SK-N-SH (cell line): ENCODE measurements at regions not wholly inside any gene's neighbourhood (a gene's known extent, or its start where the extent isn't known, plus 50 kb on each side); places are given as distances from the start of the nearest gene placed in this dataset.

ENCODE experiments used
- CTCF ChIA-PET: fragments of 300-600, 350-600 bp; formaldehyde crosslinking; extraction: SDS; loops from one replicate; lab custom pipeline; 2021; lab: Yijun Ruan, JAX
- POLR2A ChIA-PET: fragments of 350-600 bp; sonication (Branson Sonifier 250); formaldehyde crosslinking; extraction: SDS; loops from one replicate; lab custom pipeline; 2020; ENCODE audit warnings: antibody characterized with exemption, inconsistent platforms; lab: Yijun Ruan, JAX
- DNase-seq: peaks from one replicate; pipeline ENCODE4 v3.0.0; 2012
- H2AFZ ChIP-seq: fragments of 200-600 bp; sonication (generic); 2 replicates; pipeline ENCODE4 v1.8.1; 2016; ENCODE audit warnings: antibody characterized with exemption, mild to moderate bottlenecking, low read depth
- H3F3A ChIP-seq: fragments of 200-600 bp; sonication (generic); replicated peaks from 2 replicates; pipeline ENCODE3; 2016; ENCODE audit warnings: antibody characterized with exemption, mild to moderate bottlenecking; ENCODE audit not compliant: insufficient read depth
- H3K27ac ChIP-seq, 2 experiments: fragments of 200-500 bp in 1 of 2; fragments of 200-600 bp in 1 of 2; sonication (Bioruptor generic) in 1 of 2; sonication (generic), shearing (Covaris generic) in 1 of 2; 2 replicates each; pipeline versions ENCODE4 v1.5.1 to v1.6.1; 2014 to 2016; ENCODE audit warnings: low read depth in 2 of 2, inconsistent platforms in 1 of 2, low read length in 1 of 2, mild to moderate bottlenecking in 1 of 2, mixed read lengths in 1 of 2
- H3K27me3 ChIP-seq: fragments of 200-600 bp; sonication (generic), shearing (Covaris generic); 2 replicates; pipeline ENCODE4 v1.6.1; 2016; ENCODE audit warnings: mixed run types; ENCODE audit not compliant: insufficient read depth
- H3K36me3 ChIP-seq, 2 experiments: fragments of 200-500 bp in 1 of 2; fragments of 200-600 bp in 1 of 2; sonication (Bioruptor generic) in 1 of 2; sonication (generic) in 1 of 2; replicated peaks in 1 of 2; 2 replicates each; pipeline versions ENCODE3 to v1.5.1; 2014 to 2016; ENCODE audit warnings: low read length in 1 of 2, mild to moderate bottlenecking in 1 of 2; ENCODE audit not compliant: insufficient read depth in 2 of 2, control insufficient read depth in 1 of 2
- H3K4me1 ChIP-seq, 2 experiments: fragments of 200-500 bp in 1 of 2; fragments of 200-600 bp in 1 of 2; sonication (Bioruptor generic) in 1 of 2; sonication (generic), shearing (Covaris generic) in 1 of 2; 2 replicates each; pipeline versions ENCODE4 v1.5.1 to v1.6.1; 2014 to 2016; ENCODE audit warnings: low read depth in 1 of 2, low read length in 1 of 2, mixed run types in 1 of 2; ENCODE audit not compliant: insufficient read depth in 2 of 2, control insufficient read depth in 1 of 2
- H3K4me2 ChIP-seq: fragments of 200-600 bp; sonication (generic), shearing (Covaris generic); 2 replicates; pipeline ENCODE4 v1.6.1; 2017; ENCODE audit warnings: mixed run types
- H3K4me3 ChIP-seq, 2 experiments: fragments of 200-500 bp in 1 of 2; fragments of 200-600 bp in 1 of 2; sonication (Bioruptor generic) in 1 of 2; sonication (generic), shearing (Covaris generic) in 1 of 2; 2 replicates each; pipeline versions ENCODE4 v1.5.1 to v1.8.1; 2014 to 2016; ENCODE audit warnings: low read depth in 2 of 2, inconsistent platforms in 1 of 2, low read length in 1 of 2, mild to moderate bottlenecking in 1 of 2, mixed read lengths in 1 of 2, moderate library complexity in 1 of 2
- H3K79me2 ChIP-seq: fragments of 200-600 bp; sonication (generic); 2 replicates; pipeline ENCODE4 v1.8.1; 2017; ENCODE audit warnings: mild to moderate bottlenecking; ENCODE audit not compliant: insufficient read depth
- H3K9ac ChIP-seq: fragments of 200-600 bp; sonication (generic); 2 replicates; pipeline ENCODE4 v1.6.1; 2017; ENCODE audit warnings: mixed run types
- H3K9me2 ChIP-seq: fragments of 200-600 bp; sonication (generic); 2 replicates; pipeline ENCODE4 v1.6.1; 2017; ENCODE audit warnings: mixed run types
- H3K9me3 ChIP-seq: fragments of 200-600 bp; sonication (generic); 2 replicates; pipeline ENCODE4 v1.6.1; 2017; ENCODE audit warnings: mixed run types, mild to moderate bottlenecking, moderate library complexity
- H4K20me1 ChIP-seq: fragments of 200-600 bp; sonication (generic); 2 replicates; pipeline ENCODE4 v1.6.1; 2017; ENCODE audit warnings: mild to moderate bottlenecking, mixed run types; ENCODE audit not compliant: insufficient read depth
- CHD2 ChIP-seq: fragments of 150-350 bp; IDR thresholded peaks from 2 replicates; pipeline ENCODE4 v1.6.1; 2018; ENCODE audit warnings: low read length; ENCODE audit not compliant: partially characterized antibody
- CTCF ChIP-seq: fragments of 200-600 bp; sonication (generic); IDR thresholded peaks from 2 replicates; pipeline ENCODE4 v1.6.1; 2017; ENCODE audit warnings: antibody characterized with exemption, mild to moderate bottlenecking, moderate library complexity
- EP300 ChIP-seq, 2 experiments: IDR thresholded peaks; 2 replicates each; pipeline versions ENCODE4 v1.4.0 to v1.6.1; 2012; ENCODE audit warnings: borderline replicate concordance in 1 of 2, low read depth in 1 of 2, low read length in 1 of 2
- FOSL2 ChIP-seq: IDR thresholded peaks from 2 replicates; pipeline ENCODE4 v1.4.0; 2012; ENCODE audit warnings: low read depth, mild to moderate bottlenecking, moderate library complexity, borderline replicate concordance
- PBX3 ChIP-seq: IDR thresholded peaks from 2 replicates; pipeline ENCODE4; 2012
- POLR2AphosphoS5 ChIP-seq: IDR thresholded peaks from 2 replicates; pipeline ENCODE4 v1.6.1; 2012; ENCODE audit warnings: low read depth, low read length
- RAD21 ChIP-seq: IDR thresholded peaks from 2 replicates; pipeline ENCODE4 v1.6.1; 2012; ENCODE audit warnings: mild to moderate bottlenecking, low read length
- TEAD4 ChIP-seq: IDR thresholded peaks from 2 replicates; pipeline ENCODE4 v1.4.0; 2012; ENCODE audit warnings: mild to moderate bottlenecking, borderline replicate concordance; ENCODE audit not compliant: insufficient read depth
- YY1 ChIP-seq: IDR thresholded peaks from 2 replicates; pipeline ENCODE4 v1.4.0; 2012; ENCODE audit warnings: low read depth, mild to moderate bottlenecking
- ZBTB33 ChIP-seq: IDR thresholded peaks from 2 replicates; pipeline ENCODE4 v1.4.0; 2012; ENCODE audit warnings: low read depth, borderline replicate concordance
- WGBS: methylation state at CpG from one replicate; pipeline ENCODE4 v1.1.6; 2017; ENCODE audit warnings: low lambda C conversion rate; 5-methylcytosine and 5-hydroxymethylcytosine counted together

GRCh38 chr18:41537666-41538065 is 417.4 kb upstream of the PIK3C3 start (continued):
- TF ChIP-seq ZBTB33 = no peak
- TF ChIP-seq POLR2AphosphoS5 = no peak

GRCh38 chr18:41532344-41533086 is 422.5 kb upstream of the PIK3C3 start:
- Histone ChIP-seq H3K27ac (no peak overlapping the region), H3K9me3 (no peaks in the 10 kb centered on the region), H3K4me1 (no peaks in the 10 kb centered on the region), H3K4me2 (no peak overlapping the region), H3K9me2 (no peaks in the 10 kb centered on the region), H3K27me3 (no peaks in the 10 kb centered on the region), H3K4me3 (no peak overlapping the region), H3K79me2 (no peaks in the 10 kb centered on the region), H2AFZ (no peak overlapping the region), H3K9ac (no peak overlapping the region), H3K36me3 (no peaks in the 10 kb centered on the region), H4K20me1 (no peaks in the 10 kb centered on the region), H3F3A (no peaks in the 10 kb centered on the region)
- POLR2A ChIA-PET = no interaction called here
- 56% methylated on average over 6 of the region's 6 CpGs for WGBS
- DNase-seq = no peak
- CTCF ChIA-PET = no interaction called here
- no peak for TF ChIP-seq TEAD4
- peak; percentile 52 for TF ChIP-seq RAD21
- TF ChIP-seq CTCF = peak; percentile 45

GRCh38 chr18:41530970-41531369 is 424.1 kb upstream of the PIK3C3 start:
- WGBS = 88% methylated on average over 1 of the region's 1 CpG
- Histone ChIP-seq H3K4me3 (no peak overlapping the region), H3K36me3 (no peaks in the 10 kb centered on the region), H3K4me1 (no peaks in the 10 kb centered on the region), H4K20me1 (no peaks in the 10 kb centered on the region), H3K9ac (no peak overlapping the region), H3K27me3 (no peaks in the 10 kb centered on the region), H3K4me2 (no peak overlapping the region), H2AFZ (no peak overlapping the region), H3K9me2 (no peaks in the 10 kb centered on the region), H3K9me3 (no peaks in the 10 kb centered on the region), H3F3A (no peaks in the 10 kb centered on the region), H3K79me2 (no peaks in the 10 kb centered on the region), H3K27ac (no peak overlapping the region)
- no peak for DNase-seq
- POLR2A ChIA-PET = no interaction called here
- CTCF ChIA-PET = no interaction called here
- TF ChIP-seq FOSL2 (no peak), RAD21 (no peak), YY1 (no peak), TEAD4 (no peak), EP300 (IDR thresholded peaks at IDR 0.05; ENCODE audit: borderline replicate concordance in 1 of 2, low read depth in 1 of 2, low read length in 1 of 2) (no peak), CHD2 (no peak), PBX3 (no peak)
